ENCODE measurements at regions not wholly inside any gene's neighbourhood (a gene's known extent, or its start where the extent isn't known, plus 50 kb on each side); places are given as distances from the start of the nearest gene placed in this dataset.

DNA sequence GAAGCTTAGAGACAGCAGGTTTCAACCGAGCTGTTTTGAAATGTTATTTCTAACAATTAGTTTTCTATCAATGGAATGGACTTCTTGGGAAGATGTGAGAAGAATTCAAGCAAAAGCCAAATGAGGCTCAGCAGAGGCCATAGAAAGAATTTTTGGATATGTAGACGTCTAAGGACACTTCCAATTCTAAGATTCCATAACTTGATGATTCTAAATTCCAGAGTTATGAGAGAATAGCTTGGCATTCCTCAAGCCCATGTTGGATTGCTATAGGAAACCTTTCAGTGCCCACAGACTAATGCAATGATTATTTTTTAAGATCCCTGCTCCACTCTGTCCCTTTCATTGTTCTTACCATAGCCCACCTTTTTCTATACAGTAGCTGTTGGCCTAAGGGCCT lies 77.2 kb upstream of the PALS2 start:
- no peak for DNase-seq
- in situ Hi-C loops (cut with MboI; ENCODE audit: low sequenced_read_pairs in 4 of 4), result no loop called here
- H3K27ac ChIP-seq, result no peak overlapping the region
- no peaks in the 10 kb centered on the region for H3K27me3 ChIP-seq
- ATAC-seq, result no peak
- no peaks in the 10 kb centered on the region for H3K9me3 ChIP-seq
- H3K36me3 ChIP-seq, result no peaks in the 10 kb centered on the region
- H3K4me1 ChIP-seq, result no peaks in the 10 kb centered on the region
- intact Hi-C loops (cut with DNase I; ENCODE audit: low total_unique reads), result no loop called here
- TF ChIP-seq, protein P1, sequence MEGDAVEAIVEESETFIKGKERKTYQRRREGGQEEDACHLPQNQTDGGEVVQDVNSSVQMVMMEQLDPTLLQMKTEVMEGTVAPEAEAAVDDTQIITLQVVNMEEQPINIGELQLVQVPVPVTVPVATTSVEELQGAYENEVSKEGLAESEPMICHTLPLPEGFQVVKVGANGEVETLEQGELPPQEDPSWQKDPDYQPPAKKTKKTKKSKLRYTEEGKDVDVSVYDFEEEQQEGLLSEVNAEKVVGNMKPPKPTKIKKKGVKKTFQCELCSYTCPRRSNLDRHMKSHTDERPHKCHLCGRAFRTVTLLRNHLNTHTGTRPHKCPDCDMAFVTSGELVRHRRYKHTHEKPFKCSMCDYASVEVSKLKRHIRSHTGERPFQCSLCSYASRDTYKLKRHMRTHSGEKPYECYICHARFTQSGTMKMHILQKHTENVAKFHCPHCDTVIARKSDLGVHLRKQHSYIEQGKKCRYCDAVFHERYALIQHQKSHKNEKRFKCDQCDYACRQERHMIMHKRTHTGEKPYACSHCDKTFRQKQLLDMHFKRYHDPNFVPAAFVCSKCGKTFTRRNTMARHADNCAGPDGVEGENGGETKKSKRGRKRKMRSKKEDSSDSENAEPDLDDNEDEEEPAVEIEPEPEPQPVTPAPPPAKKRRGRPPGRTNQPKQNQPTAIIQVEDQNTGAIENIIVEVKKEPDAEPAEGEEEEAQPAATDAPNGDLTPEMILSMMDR (IDR thresholded peaks at IDR 0.05 in 4 of 5, conservative IDR thresholded peaks at IDR 0.05 in 1 of 5), result no peak
- TF ChIP-seq POLR2A (IDR thresholded peaks at IDR 0.05), result no peak
- H3K4me3 ChIP-seq, result no peak overlapping the region

DNA sequence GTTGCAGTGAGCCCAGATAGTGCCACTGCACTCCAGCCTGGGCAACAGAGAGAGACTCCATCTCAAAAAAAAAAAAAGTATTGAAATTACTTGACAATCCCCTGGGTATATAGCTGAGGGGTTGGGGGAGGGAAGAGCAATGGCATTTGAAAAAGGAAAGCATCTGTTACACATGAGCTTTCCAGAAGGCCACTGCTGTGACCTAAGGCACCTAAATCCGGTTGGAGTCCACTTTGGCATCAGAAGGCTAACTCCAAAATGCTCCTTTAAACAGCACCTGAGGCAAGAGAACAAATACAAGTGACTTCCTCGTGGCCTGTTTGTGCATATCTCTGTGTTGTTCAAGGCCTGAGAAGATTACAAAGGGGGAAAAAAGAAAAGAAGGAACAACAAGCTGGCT lies 74.8 kb upstream of the PALS2 start:
- TF ChIP-seq, protein P1 (IDR thresholded peaks at IDR 0.05 in 4 of 5, conservative IDR thresholded peaks at IDR 0.05 in 1 of 5), result no peak
- TF ChIP-seq POLR2A (IDR thresholded peaks at IDR 0.05), result no peak
- intact Hi-C loops (cut with DNase I; ENCODE audit: low total_unique reads), result no loop called here
- no peak overlapping the region for H3K27ac ChIP-seq
- H3K4me1 ChIP-seq, result no peaks in the 10 kb centered on the region
- ATAC-seq, result no peak
- H3K4me3 ChIP-seq, result no peak overlapping the region
- in situ Hi-C loops (cut with MboI; ENCODE audit: low sequenced_read_pairs in 4 of 4), result no loop called here
- no peaks in the 10 kb centered on the region for H3K27me3 ChIP-seq
- DNase-seq, result no peak
- H3K36me3 ChIP-seq, result no peaks in the 10 kb centered on the region
- H3K9me3 ChIP-seq, result no peaks in the 10 kb centered on the region

DNA sequence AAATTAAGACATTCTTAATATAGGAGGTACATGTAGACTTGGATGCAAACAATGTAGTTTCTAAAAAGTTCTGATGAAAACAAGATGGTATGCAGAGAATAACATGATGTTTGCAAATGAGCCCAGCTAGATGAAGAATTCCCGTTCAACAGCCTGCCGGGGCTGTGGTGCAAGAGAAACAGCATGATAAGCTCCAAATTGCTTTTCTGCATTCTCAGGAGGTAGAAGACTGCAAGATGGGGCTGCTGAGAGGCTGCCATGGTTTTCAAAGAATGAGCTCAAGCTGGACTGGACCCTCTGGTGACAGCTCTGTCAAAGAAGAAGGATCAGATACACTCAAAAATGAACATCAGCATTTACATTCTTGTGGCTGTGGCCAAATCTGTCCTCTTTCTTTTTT lies 73.4 kb upstream of the PALS2 start:
- H3K36me3 ChIP-seq, result no peaks in the 10 kb centered on the region
- no peaks in the 10 kb centered on the region for H3K27me3 ChIP-seq
- TF ChIP-seq POLR2A (IDR thresholded peaks at IDR 0.05), result no peak
- TF ChIP-seq, protein P1 (IDR thresholded peaks at IDR 0.05 in 4 of 5, conservative IDR thresholded peaks at IDR 0.05 in 1 of 5), result no peak
- DNase-seq (no peak), ATAC-seq (no peak)
- H3K4me1 ChIP-seq, result no peaks in the 10 kb centered on the region
- in situ Hi-C loops (cut with MboI; ENCODE audit: low sequenced_read_pairs in 4 of 4), result no loop called here
- H3K27ac ChIP-seq, result no peak overlapping the region
- H3K9me3 ChIP-seq, result no peaks in the 10 kb centered on the region
- intact Hi-C loops (cut with DNase I; ENCODE audit: low total_unique reads), result no loop called here
- H3K4me3 ChIP-seq, result no peak overlapping the region

DNA sequence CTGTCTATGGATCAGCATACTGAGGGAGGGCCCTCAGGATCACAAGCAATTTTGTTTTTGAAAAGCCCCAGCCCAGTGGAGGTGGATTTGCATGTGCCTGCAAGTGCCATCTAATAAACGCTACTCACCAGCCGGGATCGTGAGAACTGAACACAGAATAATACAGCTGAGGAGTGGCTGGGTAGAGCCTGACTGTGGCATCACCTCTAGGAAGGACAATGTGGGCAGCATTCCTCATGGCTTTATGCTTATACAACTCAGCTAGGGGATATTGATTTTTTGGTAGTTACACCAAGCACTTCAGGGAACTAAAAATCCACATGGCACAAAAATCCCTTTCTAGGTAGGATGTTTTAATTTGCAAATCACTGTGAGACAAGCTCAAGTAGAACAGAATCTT lies 72.7 kb upstream of the PALS2 start:
- no peak for ATAC-seq
- intact Hi-C loops (cut with DNase I; ENCODE audit: low total_unique reads) (no loop called here), in situ Hi-C loops (cut with MboI; ENCODE audit: low sequenced_read_pairs in 4 of 4) (no loop called here)
- no peaks in the 10 kb centered on the region for H3K9me3 ChIP-seq
- no peak for DNase-seq
- no peaks in the 10 kb centered on the region for H3K4me1 ChIP-seq
- TF ChIP-seq, protein P1 (IDR thresholded peaks at IDR 0.05 in 4 of 5, conservative IDR thresholded peaks at IDR 0.05 in 1 of 5), result no peak
- TF ChIP-seq POLR2A (IDR thresholded peaks at IDR 0.05), result no peak
- H3K4me3 ChIP-seq, result no peak overlapping the region
- no peaks in the 10 kb centered on the region for H3K27me3 ChIP-seq
- no peak overlapping the region for H3K27ac ChIP-seq
- no peaks in the 10 kb centered on the region for H3K36me3 ChIP-seq

DNA sequence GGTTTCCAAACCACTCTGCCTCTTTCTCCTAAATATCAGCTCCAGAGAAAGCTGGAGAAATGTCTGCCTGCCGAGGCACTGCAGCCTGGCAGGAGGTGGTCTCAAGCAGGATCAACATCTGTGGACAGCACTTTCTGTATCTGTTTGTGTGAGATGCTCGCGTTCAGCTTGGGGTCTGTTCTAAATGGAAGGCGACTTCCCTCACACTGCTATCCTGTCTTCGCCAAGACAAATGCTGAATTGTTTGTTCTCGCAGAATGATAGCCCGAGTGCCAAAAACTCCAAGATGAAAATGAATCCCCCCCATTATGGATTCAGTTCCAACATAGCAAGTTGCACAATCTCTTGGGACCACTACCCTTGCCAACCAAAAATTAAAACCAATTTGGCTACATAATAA lies 72.2 kb upstream of the PALS2 start:
- H3K4me1 ChIP-seq, result no peaks in the 10 kb centered on the region
- no peaks in the 10 kb centered on the region for H3K9me3 ChIP-seq
- TF ChIP-seq, protein P1 (IDR thresholded peaks at IDR 0.05 in 4 of 5, conservative IDR thresholded peaks at IDR 0.05 in 1 of 5), result no peak
- no peak for TF ChIP-seq POLR2A (IDR thresholded peaks at IDR 0.05)
- H3K4me3 ChIP-seq, result no peak overlapping the region
- ATAC-seq, result no peak
- no peaks in the 10 kb centered on the region for H3K36me3 ChIP-seq
- in situ Hi-C loops (cut with MboI; ENCODE audit: low sequenced_read_pairs in 4 of 4), result no loop called here
- H3K27me3 ChIP-seq, result no peaks in the 10 kb centered on the region
- no peak overlapping the region for H3K27ac ChIP-seq
- intact Hi-C loops (cut with DNase I; ENCODE audit: low total_unique reads), result no loop called here
- no peak for DNase-seq

All from gastrocnemius medialis (tissue), 4 donors.